HEK293 (cell line): ENCODE measurements at regions not wholly inside any gene's neighbourhood (a gene's known extent, or its start where the extent isn't known, plus 50 kb on each side); places are given as distances from the start of the nearest gene placed in this dataset.

ENCODE experiments used
- GLI2 ChIP-seq: fragments of 450-650 bp; formaldehyde crosslinking; IDR thresholded peaks from 2 replicates; pipeline ENCODE4; 2017; ENCODE audit warnings: missing biosample characterization, missing genetic modification characterization, low read depth, borderline replicate concordance
- ZBTB1 ChIP-seq: fragments of 450-650 bp; formaldehyde crosslinking; IDR thresholded peaks from 2 replicates; pipeline ENCODE4 v1.5.1; 2016; ENCODE audit warnings: missing biosample characterization, missing genetic modification characterization
- ZNF10 ChIP-seq: fragments of 450-650 bp; formaldehyde crosslinking; IDR thresholded peaks from 2 replicates; pipeline ENCODE4 v1.5.1; 2017; ENCODE audit warnings: missing biosample characterization, missing genetic modification characterization
- ZNF146 ChIP-seq: fragments of 450-650 bp; formaldehyde crosslinking; IDR thresholded peaks from 2 replicates; pipeline ENCODE4 v1.5.1; 2016; ENCODE audit warnings: missing biosample characterization, missing genetic modification characterization
- ZNF24 ChIP-seq: fragments of 450-650 bp; formaldehyde crosslinking; IDR thresholded peaks from 2 replicates; pipeline ENCODE4 v1.5.1; 2016; ENCODE audit warnings: missing biosample characterization, missing genetic modification characterization
- ZNF335 ChIP-seq: fragments of 450-650 bp; formaldehyde crosslinking; conservative IDR thresholded peaks from 2 replicates; pipeline ENCODE4 v1.5.1; 2016; ENCODE audit warnings: missing biosample characterization, missing genetic modification characterization
- ZNF658 ChIP-seq: fragments of 450-650 bp; formaldehyde crosslinking; IDR thresholded peaks from 2 replicates; pipeline ENCODE4; 2016; ENCODE audit warnings: missing biosample characterization, missing genetic modification characterization
- ZNF843 ChIP-seq: fragments of 450-650 bp; formaldehyde crosslinking; IDR thresholded peaks from 2 replicates; pipeline ENCODE4 v1.5.1; 2016; ENCODE audit warnings: missing biosample characterization, missing genetic modification characterization
- TF ChIP-seq, protein P1 (sequence below): fragments of 450-650 bp; formaldehyde crosslinking; IDR thresholded peaks from 2 replicates; pipeline ENCODE4 v1.5.1; 2016; ENCODE audit warnings: missing biosample characterization, missing genetic modification characterization
- TF ChIP-seq, protein P2 (sequence below): fragments of 450-650 bp; formaldehyde crosslinking; IDR thresholded peaks from 2 replicates; pipeline ENCODE4 v1.5.1; 2016; ENCODE audit warnings: missing biosample characterization, missing genetic modification characterization
- TF ChIP-seq, protein P3 (sequence below): fragments of 450-650 bp; formaldehyde crosslinking; IDR thresholded peaks from 2 replicates; pipeline ENCODE4 v1.5.1; 2016; ENCODE audit warnings: missing biosample characterization, missing genetic modification characterization, borderline replicate concordance
- TF ChIP-seq, protein P4 (sequence below): fragments of 450-650 bp; formaldehyde crosslinking; IDR thresholded peaks from 2 replicates; pipeline ENCODE4 v1.5.1; 2016; ENCODE audit warnings: missing biosample characterization, missing genetic modification characterization

DNA sequence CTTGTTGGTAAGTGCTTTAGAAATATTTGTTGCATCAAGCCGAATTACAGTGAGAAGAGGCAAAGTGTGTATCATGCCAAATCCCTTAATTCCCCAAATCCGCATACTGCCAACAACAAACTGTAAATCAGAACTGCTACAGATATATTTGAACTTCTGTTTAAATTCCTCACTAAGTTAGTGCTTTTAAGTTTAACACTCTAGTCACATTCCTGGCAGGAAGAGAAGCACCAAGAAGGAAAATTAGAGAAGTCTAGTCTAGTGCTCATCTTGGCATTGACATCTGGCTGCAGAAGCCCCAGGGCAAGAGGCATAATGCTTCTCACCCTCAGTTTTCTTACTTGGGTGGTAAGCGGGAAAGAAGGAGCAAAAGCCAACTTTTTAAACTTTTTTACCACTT lies 343.5 kb downstream of the GPR37 start:
- TF ChIP-seq ZNF658 (tag by site-specific recombination) (no peak), ZNF10 (tag by site-specific recombination) (no peak), ZNF843 (tag by site-specific recombination) (no peak), ZNF24 (tag by site-specific recombination) (no peak), ZNF146 (tag by site-specific recombination) (no peak), ZNF335 (tag by site-specific recombination) (no peak), ZBTB1 (tag by site-specific recombination) (no peak), GLI2 (tag by site-specific recombination) (no peak)
- TF ChIP-seq, protein P1, sequence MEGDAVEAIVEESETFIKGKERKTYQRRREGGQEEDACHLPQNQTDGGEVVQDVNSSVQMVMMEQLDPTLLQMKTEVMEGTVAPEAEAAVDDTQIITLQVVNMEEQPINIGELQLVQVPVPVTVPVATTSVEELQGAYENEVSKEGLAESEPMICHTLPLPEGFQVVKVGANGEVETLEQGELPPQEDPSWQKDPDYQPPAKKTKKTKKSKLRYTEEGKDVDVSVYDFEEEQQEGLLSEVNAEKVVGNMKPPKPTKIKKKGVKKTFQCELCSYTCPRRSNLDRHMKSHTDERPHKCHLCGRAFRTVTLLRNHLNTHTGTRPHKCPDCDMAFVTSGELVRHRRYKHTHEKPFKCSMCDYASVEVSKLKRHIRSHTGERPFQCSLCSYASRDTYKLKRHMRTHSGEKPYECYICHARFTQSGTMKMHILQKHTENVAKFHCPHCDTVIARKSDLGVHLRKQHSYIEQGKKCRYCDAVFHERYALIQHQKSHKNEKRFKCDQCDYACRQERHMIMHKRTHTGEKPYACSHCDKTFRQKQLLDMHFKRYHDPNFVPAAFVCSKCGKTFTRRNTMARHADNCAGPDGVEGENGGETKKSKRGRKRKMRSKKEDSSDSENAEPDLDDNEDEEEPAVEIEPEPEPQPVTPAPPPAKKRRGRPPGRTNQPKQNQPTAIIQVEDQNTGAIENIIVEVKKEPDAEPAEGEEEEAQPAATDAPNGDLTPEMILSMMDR (tag by site-specific recombination), result no peak
- TF ChIP-seq, protein P2, sequence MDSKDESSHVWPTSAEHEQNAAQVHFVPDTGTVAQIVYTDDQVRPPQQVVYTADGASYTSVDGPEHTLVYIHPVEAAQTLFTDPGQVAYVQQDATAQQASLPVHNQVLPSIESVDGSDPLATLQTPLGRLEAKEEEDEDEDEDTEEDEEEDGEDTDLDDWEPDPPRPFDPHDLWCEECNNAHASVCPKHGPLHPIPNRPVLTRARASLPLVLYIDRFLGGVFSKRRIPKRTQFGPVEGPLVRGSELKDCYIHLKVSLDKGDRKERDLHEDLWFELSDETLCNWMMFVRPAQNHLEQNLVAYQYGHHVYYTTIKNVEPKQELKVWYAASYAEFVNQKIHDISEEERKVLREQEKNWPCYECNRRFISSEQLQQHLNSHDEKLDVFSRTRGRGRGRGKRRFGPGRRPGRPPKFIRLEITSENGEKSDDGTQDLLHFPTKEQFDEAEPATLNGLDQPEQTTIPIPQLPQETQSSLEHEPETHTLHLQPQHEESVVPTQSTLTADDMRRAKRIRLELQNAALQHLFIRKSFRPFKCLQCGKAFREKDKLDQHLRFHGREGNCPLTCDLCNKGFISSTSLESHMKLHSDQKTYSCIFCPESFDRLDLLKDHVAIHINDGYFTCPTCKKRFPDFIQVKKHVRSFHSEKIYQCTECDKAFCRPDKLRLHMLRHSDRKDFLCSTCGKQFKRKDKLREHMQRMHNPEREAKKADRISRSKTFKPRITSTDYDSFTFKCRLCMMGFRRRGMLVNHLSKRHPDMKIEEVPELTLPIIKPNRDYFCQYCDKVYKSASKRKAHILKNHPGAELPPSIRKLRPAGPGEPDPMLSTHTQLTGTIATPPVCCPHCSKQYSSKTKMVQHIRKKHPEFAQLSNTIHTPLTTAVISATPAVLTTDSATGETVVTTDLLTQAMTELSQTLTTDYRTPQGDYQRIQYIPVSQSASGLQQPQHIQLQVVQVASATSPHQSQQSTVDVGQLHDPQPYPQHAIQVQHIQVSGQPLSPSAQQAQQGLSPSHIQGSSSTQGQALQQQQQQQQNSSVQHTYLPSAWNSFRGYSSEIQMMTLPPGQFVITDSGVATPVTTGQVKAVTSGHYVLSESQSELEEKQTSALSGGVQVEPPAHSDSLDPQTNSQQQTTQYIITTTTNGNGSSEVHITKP (tag by site-specific recombination), result no peak
- TF ChIP-seq, protein P3, sequence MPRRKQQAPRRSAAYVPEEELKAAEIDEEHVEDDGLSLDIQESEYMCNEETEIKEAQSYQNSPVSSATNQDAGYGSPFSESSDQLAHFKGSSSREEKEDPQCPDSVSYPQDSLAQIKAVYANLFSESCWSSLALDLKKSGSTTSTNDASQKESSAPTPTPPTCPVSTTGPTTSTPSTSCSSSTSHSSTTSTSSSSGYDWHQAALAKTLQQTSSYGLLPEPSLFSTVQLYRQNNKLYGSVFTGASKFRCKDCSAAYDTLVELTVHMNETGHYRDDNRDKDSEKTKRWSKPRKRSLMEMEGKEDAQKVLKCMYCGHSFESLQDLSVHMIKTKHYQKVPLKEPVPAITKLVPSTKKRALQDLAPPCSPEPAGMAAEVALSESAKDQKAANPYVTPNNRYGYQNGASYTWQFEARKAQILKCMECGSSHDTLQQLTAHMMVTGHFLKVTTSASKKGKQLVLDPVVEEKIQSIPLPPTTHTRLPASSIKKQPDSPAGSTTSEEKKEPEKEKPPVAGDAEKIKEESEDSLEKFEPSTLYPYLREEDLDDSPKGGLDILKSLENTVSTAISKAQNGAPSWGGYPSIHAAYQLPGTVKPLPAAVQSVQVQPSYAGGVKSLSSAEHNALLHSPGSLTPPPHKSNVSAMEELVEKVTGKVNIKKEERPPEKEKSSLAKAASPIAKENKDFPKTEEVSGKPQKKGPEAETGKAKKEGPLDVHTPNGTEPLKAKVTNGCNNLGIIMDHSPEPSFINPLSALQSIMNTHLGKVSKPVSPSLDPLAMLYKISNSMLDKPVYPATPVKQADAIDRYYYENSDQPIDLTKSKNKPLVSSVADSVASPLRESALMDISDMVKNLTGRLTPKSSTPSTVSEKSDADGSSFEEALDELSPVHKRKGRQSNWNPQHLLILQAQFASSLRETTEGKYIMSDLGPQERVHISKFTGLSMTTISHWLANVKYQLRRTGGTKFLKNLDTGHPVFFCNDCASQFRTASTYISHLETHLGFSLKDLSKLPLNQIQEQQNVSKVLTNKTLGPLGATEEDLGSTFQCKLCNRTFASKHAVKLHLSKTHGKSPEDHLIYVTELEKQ, result no peak
- TF ChIP-seq, protein P4, sequence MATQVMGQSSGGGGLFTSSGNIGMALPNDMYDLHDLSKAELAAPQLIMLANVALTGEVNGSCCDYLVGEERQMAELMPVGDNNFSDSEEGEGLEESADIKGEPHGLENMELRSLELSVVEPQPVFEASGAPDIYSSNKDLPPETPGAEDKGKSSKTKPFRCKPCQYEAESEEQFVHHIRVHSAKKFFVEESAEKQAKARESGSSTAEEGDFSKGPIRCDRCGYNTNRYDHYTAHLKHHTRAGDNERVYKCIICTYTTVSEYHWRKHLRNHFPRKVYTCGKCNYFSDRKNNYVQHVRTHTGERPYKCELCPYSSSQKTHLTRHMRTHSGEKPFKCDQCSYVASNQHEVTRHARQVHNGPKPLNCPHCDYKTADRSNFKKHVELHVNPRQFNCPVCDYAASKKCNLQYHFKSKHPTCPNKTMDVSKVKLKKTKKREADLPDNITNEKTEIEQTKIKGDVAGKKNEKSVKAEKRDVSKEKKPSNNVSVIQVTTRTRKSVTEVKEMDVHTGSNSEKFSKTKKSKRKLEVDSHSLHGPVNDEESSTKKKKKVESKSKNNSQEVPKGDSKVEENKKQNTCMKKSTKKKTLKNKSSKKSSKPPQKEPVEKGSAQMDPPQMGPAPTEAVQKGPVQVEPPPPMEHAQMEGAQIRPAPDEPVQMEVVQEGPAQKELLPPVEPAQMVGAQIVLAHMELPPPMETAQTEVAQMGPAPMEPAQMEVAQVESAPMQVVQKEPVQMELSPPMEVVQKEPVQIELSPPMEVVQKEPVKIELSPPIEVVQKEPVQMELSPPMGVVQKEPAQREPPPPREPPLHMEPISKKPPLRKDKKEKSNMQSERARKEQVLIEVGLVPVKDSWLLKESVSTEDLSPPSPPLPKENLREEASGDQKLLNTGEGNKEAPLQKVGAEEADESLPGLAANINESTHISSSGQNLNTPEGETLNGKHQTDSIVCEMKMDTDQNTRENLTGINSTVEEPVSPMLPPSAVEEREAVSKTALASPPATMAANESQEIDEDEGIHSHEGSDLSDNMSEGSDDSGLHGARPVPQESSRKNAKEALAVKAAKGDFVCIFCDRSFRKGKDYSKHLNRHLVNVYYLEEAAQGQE (tag by site-specific recombination), result no peak
